Neural progenitor cell (in vitro differentiated cells): ENCODE measurements at regions not wholly inside any gene's neighbourhood (a gene's known extent, or its start where the extent isn't known, plus 50 kb on each side); places are given as distances from the start of the nearest gene placed in this dataset.

Source experiments
- DNase-seq: peaks from one replicate; pipeline ENCODE4 v3.0.0-alpha.2; 2016; ENCODE audit warnings: low spot score
- H2AFZ ChIP-seq: fragments of 200-600 bp; sonication (generic); replicated peaks from 2 replicates; pipeline ENCODE4 v1.6.1; 2016; ENCODE audit warnings: antibody characterized with exemption
- H3F3A ChIP-seq: fragments of 200-600 bp; sonication (generic); 2 replicates; pipeline ENCODE4 v1.6.1; 2016; ENCODE audit warnings: antibody characterized with exemption, low read depth
- H3K27ac ChIP-seq: fragments of 200-600 bp; sonication (generic); 2 replicates; pipeline ENCODE4 v1.5.1; 2016; ENCODE audit warnings: mild to moderate bottlenecking
- H3K27me3 ChIP-seq: fragments of 200-600 bp; sonication (generic); 2 replicates; pipeline ENCODE4 v1.6.1; 2016; ENCODE audit warnings: mild to moderate bottlenecking, moderate library complexity
- H3K36me3 ChIP-seq: fragments of 200-600 bp; sonication (generic); 2 replicates; pipeline ENCODE4 v1.5.1; 2016
- H3K4me1 ChIP-seq: fragments of 200-600 bp; sonication (generic); 2 replicates; pipeline ENCODE4 v1.6.1; 2016; ENCODE audit warnings: mixed run types
- H3K4me2 ChIP-seq: fragments of 200-600 bp; sonication (generic); 2 replicates; pipeline ENCODE4 v1.6.1; 2016
- H3K4me3 ChIP-seq: fragments of 200-600 bp; sonication (generic); 2 replicates; pipeline ENCODE4 v1.5.1; 2016
- H3K79me2 ChIP-seq: fragments of 200-600 bp; sonication (generic); 2 replicates; pipeline ENCODE4 v1.6.1; 2016; ENCODE audit warnings: low read depth
- H3K9ac ChIP-seq: fragments of 200-600 bp; sonication (generic); 2 replicates; pipeline ENCODE4 v1.6.1; 2016
- H3K9me3 ChIP-seq: fragments of 200-600 bp; sonication (generic); 2 replicates; pipeline ENCODE4 v1.5.1; 2016; ENCODE audit warnings: low read depth
- H4K20me1 ChIP-seq: fragments of 200-600 bp; sonication (generic); 2 replicates; pipeline ENCODE4 v1.6.1; 2016; ENCODE audit warnings: low read depth
- H3K27ac Mint-ChIP-seq: 3 replicates; pipeline ENCODE4 v1.8.0; 2021; ENCODE audit warnings: mixed read lengths
- H3K27me3 Mint-ChIP-seq: 2 replicates; pipeline ENCODE4 v1.8.0; 2022; ENCODE audit warnings: low read depth, mild to moderate bottlenecking, inconsistent platforms, moderate library complexity, mixed read lengths; ENCODE audit not compliant: insufficient read depth
- H3K36me3 Mint-ChIP-seq: 3 replicates; pipeline ENCODE4 v1.8.0; 2021; ENCODE audit warnings: mixed read lengths
- H3K4me1 Mint-ChIP-seq: 3 replicates; pipeline ENCODE4 v1.8.0; 2021; ENCODE audit warnings: mixed read lengths
- H3K4me3 Mint-ChIP-seq: 3 replicates; pipeline ENCODE4 v1.8.0; 2021; ENCODE audit warnings: mild to moderate bottlenecking, moderate library complexity, mixed read lengths
- H3K9me3 Mint-ChIP-seq: 3 replicates; pipeline ENCODE4 v1.8.0; 2020; ENCODE audit warnings: mixed read lengths
- CTCF ChIP-seq: fragments of 200-600 bp; sonication (generic); IDR thresholded peaks from 2 replicates; pipeline ENCODE4 v1.5.1; 2017; ENCODE audit warnings: antibody characterized with exemption, mild to moderate bottlenecking
- EZH2 ChIP-seq: fragments of 200-600 bp; sonication (generic); IDR thresholded peaks from 2 replicates; pipeline ENCODE4 v1.6.1; 2017; ENCODE audit warnings: antibody characterized with exemption, mild to moderate bottlenecking, moderate library complexity
- EZH2phosphoT487 ChIP-seq: fragments of 200-600 bp; sonication (generic); IDR thresholded peaks from 2 replicates; pipeline ENCODE4 v1.6.1; 2017; ENCODE audit warnings: antibody characterized with exemption

- no peaks in the 10 kb centered on the region for H4K20me1 ChIP-seq
- H3K36me3 Mint-ChIP-seq, result no peaks in the 10 kb centered on the region
- no peaks in the 10 kb centered on the region for H3F3A ChIP-seq
- H3K27me3 ChIP-seq, result no peaks in the 10 kb centered on the region
- H3K9me3 ChIP-seq, result no peaks in the 10 kb centered on the region
- no peak overlapping the region for H3K9ac ChIP-seq
- no peaks in the 10 kb centered on the region for H3K36me3 ChIP-seq
- no peaks in the 10 kb centered on the region for H3K79me2 ChIP-seq
- no peak for TF ChIP-seq EZH2
- no peak for TF ChIP-seq EZH2phosphoT487
- TF ChIP-seq CTCF, result no peak
- no peak overlapping the region for H3K4me3 Mint-ChIP-seq
- DNase-seq, result peak; percentile 24
- H2AFZ ChIP-seq, result peak overlapping the region; percentile 57
- H3K9me3 Mint-ChIP-seq, result peaks cover 4% of the 10 kb centered on the region
- no peak overlapping the region for H3K4me3 ChIP-seq
- peak overlapping the region; percentile 27 for H3K27ac Mint-ChIP-seq
- peaks cover 38% of the 10 kb centered on the region for H3K4me1 Mint-ChIP-seq
- H3K4me1 ChIP-seq, result peaks cover 19% of the 10 kb centered on the region
- H3K27me3 Mint-ChIP-seq, result peaks cover 4% of the 10 kb centered on the region
- H3K4me2 ChIP-seq, result no peak overlapping the region
- no peak overlapping the region for H3K27ac ChIP-seq
Measured at GRCh38 chr4:186481998-186482790, 73.2 kb downstream of the MTNR1A start.

GRCh38 chr4:186475202-186475601 is 80.2 kb downstream of the MTNR1A start:
- Histone ChIP-seq H3K9me3 (no peaks in the 10 kb centered on the region), H4K20me1 (no peaks in the 10 kb centered on the region), H3K36me3 (no peaks in the 10 kb centered on the region), H3F3A (peaks cover 3% of the 10 kb centered on the region), H3K4me1 (peaks cover 4% of the 10 kb centered on the region), H3K4me2 (no peak overlapping the region), H3K79me2 (no peaks in the 10 kb centered on the region), H3K27ac (no peak overlapping the region), H3K27me3 (no peaks in the 10 kb centered on the region), H3K4me3 (no peak overlapping the region), H3K9ac (no peak overlapping the region), H2AFZ (no peak overlapping the region)
- TF ChIP-seq CTCF, result no peak
- no peak for TF ChIP-seq EZH2
- no peak for TF ChIP-seq EZH2phosphoT487
- Mint-ChIP-seq H3K27ac (peak overlapping the region; percentile 78), H3K4me1 (peaks cover 8% of the 10 kb centered on the region), H3K9me3 (peaks cover 2% of the 10 kb centered on the region), H3K27me3 (no peaks in the 10 kb centered on the region), H3K36me3 (no peaks in the 10 kb centered on the region), H3K4me3 (no peak overlapping the region)
- DNase-seq, result no peak

GRCh38 chr4:186473933-186474332 is 81.4 kb downstream of the MTNR1A start:
- H3K4me3 ChIP-seq, result no peak overlapping the region

More at GRCh38 chr4:186473933-186474332, 81.4 kb downstream of the MTNR1A start:
- Histone ChIP-seq H3K9me3 (no peaks in the 10 kb centered on the region), H3K4me1 (peaks cover 4% of the 10 kb centered on the region), H4K20me1 (no peaks in the 10 kb centered on the region), H2AFZ (no peak overlapping the region), H3K9ac (no peak overlapping the region), H3K36me3 (no peaks in the 10 kb centered on the region), H3K27ac (no peak overlapping the region), H3K4me2 (no peak overlapping the region), H3K79me2 (no peaks in the 10 kb centered on the region), H3F3A (peaks cover 3% of the 10 kb centered on the region), H3K27me3 (no peaks in the 10 kb centered on the region)
- H3K4me1 Mint-ChIP-seq, result peaks cover 8% of the 10 kb centered on the region
- no peaks in the 10 kb centered on the region for H3K36me3 Mint-ChIP-seq
- no peak for DNase-seq
- H3K9me3 Mint-ChIP-seq, result peaks cover 2% of the 10 kb centered on the region
- H3K27ac Mint-ChIP-seq, result no peak overlapping the region
- no peak overlapping the region for H3K4me3 Mint-ChIP-seq
- no peaks in the 10 kb centered on the region for H3K27me3 Mint-ChIP-seq
- no peak for TF ChIP-seq CTCF
